Stimulated activated naive CD8-positive, alpha-beta T cell treated with anti-CD3 and anti-CD28 coated beads, Interleukin-15, amount 100 ng/mL, for 72 hours (primary cell): ENCODE measurements at regions not wholly inside any gene's neighbourhood (a gene's known extent, or its start where the extent isn't known, plus 50 kb on each side); places are given as distances from the start of the nearest gene placed in this dataset.

Experiments
- ATAC-seq: fragments of 150-1000 bp; cut with Tn5 transposase; 2 replicates; pipeline ENCODE4 v1.10.0; 2021; ENCODE audit warnings: mild to moderate bottlenecking, moderate library complexity
- DNase-seq, 2 donors: peaks; one replicate each; pipeline ENCODE4 v3.0.0; 2021 to 2022
- H3K27ac Mint-ChIP-seq, 2 donors: one replicate each; pipeline ENCODE4 v1.8.0; 2022; ENCODE audit warnings: mild to moderate bottlenecking in 2 of 2, mixed read lengths in 2 of 2, moderate library complexity in 2 of 2
- H3K27me3 Mint-ChIP-seq: one replicate; pipeline ENCODE4 v1.8.0; 2022; ENCODE audit warnings: mixed read lengths
- H3K4me1 Mint-ChIP-seq: one replicate; pipeline ENCODE4 v1.8.0; 2022; ENCODE audit warnings: mild to moderate bottlenecking, mixed read lengths
- H3K4me3 Mint-ChIP-seq, 2 donors: one replicate each; pipeline ENCODE4 v1.8.0; 2022; ENCODE audit warnings: mild to moderate bottlenecking in 2 of 2, mixed read lengths in 2 of 2, moderate library complexity in 1 of 2
- H3K9me3 Mint-ChIP-seq, 2 donors: one replicate each; pipeline ENCODE4 v1.8.0; 2022; ENCODE audit warnings: mixed read lengths in 2 of 2

DNA sequence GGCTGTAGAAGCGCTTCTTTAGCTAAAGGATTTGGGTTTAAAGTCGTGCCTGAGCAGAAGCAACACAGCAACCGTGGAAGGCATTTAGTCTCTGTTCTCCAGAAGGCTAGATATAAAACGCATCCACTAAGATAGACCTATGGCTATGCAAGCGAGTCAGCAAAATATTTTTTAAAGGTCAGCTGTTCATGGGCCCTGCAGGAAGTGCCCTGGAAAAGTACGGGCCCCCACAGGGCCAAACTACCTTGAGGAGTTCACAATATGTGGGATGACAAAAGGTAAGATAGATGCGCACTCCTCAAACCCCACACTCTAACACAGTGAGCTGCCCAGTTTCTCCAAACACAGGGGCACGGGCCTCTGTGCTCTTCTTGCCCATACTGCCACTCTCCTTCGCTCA lies 261.6 kb downstream of the VPS13C start:
- H3K4me3 Mint-ChIP-seq = no peak overlapping the region
- ATAC-seq (no peak), DNase-seq (no peak)
- H3K9me3 Mint-ChIP-seq = no peaks in the 10 kb centered on the region
- peaks cover 4% of the 10 kb centered on the region for H3K27me3 Mint-ChIP-seq
- H3K27ac Mint-ChIP-seq = no peak overlapping the region
- H3K4me1 Mint-ChIP-seq = no peaks in the 10 kb centered on the region

DNA sequence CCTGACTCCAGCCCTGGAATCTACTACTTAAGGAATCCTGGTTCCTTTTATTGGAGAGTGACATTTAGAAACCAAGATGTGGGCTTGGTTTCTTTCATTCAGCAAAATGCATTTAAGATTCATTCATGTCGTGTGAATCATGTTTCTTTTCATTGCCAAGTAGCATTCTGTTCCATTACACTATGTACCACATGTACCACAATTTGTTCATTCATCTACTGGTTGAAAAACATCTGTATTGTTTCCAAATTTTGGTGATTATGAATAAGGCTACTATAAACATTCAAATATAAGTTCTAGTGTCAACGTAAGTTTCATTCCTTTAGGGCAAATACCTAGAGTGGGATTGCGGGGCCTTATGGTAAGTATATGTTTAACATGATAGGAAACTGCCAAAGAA lies 264.2 kb downstream of the VPS13C start:
- H3K27me3 Mint-ChIP-seq = peaks cover 16% of the 10 kb centered on the region
- DNase-seq (no peak), ATAC-seq (no peak)
- no peak overlapping the region for H3K27ac Mint-ChIP-seq
- H3K4me1 Mint-ChIP-seq = no peaks in the 10 kb centered on the region
- H3K4me3 Mint-ChIP-seq = no peak overlapping the region
- no peaks in the 10 kb centered on the region for H3K9me3 Mint-ChIP-seq

DNA sequence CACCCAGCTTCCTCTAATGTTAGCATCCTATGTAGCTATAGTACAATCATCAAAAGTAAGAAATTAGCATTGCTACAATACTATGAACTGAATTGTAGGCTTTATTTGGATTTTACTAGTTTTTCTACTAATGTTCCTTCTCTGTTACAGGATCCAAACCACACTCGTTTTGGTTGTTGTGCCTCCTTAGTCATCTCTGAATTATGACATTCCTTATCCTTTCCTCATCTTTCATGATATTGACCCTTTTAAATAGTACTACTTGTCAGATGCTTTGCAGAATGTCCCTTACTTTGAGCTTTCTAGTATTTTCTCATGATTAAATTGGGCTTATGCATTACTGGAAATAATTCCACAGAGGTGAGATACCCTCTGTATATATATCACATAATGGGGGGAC lies 265.4 kb downstream of the VPS13C start:
- no peak for ATAC-seq
- H3K27me3 Mint-ChIP-seq = peaks cover 20% of the 10 kb centered on the region
- no peaks in the 10 kb centered on the region for H3K4me1 Mint-ChIP-seq
- no peak overlapping the region for H3K4me3 Mint-ChIP-seq
- no peak overlapping the region for H3K27ac Mint-ChIP-seq
- H3K9me3 Mint-ChIP-seq = no peaks in the 10 kb centered on the region
- DNase-seq = no peak

DNA sequence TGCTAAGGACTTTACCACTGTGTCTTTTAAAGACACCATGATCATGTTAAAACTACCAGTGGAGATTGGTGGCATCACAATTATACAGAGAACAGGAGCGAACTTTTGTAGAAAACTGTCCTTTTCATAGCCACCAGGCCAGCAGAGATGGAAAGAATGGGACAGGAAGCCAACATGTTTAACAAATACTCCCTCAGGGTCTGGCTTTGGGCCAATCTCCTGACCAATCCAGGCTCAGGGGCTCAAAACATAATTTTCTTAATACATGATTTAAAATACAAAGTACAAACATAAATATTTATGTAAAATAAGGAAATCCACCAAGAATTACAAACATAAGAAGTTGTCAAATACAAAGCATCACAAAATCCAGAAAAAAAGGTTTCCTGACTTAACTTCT lies 266.0 kb downstream of the VPS13C start:
- H3K9me3 Mint-ChIP-seq = no peaks in the 10 kb centered on the region
- no peak for DNase-seq
- no peaks in the 10 kb centered on the region for H3K4me1 Mint-ChIP-seq
- no peak for ATAC-seq
- H3K27me3 Mint-ChIP-seq = peaks cover 20% of the 10 kb centered on the region
- H3K4me3 Mint-ChIP-seq = no peak overlapping the region
- no peak overlapping the region for H3K27ac Mint-ChIP-seq

DNA sequence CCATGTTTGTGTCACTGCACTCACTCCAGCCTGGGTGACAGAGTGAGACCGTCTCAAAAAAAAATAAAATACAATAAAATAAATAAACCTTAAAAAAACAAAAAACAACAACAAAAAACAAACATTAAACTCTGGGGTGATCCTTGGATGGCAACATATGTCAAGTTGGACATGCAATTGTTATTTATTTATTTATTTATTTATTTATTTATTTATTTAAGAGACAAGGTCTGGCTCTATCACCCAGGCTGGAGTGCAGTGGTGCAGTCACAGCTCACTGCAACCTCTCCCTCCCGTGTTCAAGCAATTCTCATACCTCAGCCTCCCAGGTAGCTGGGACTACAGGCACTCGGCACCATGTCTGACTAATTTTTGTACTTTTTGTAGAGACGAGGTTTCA lies 275.5 kb downstream of the VPS13C start:
- H3K9me3 Mint-ChIP-seq = no peaks in the 10 kb centered on the region
- H3K4me3 Mint-ChIP-seq = no peak overlapping the region
- ATAC-seq (no peak), DNase-seq (no peak)
- H3K27me3 Mint-ChIP-seq = peaks cover 27% of the 10 kb centered on the region
- H3K4me1 Mint-ChIP-seq = no peaks in the 10 kb centered on the region
- no peak overlapping the region for H3K27ac Mint-ChIP-seq

DNA sequence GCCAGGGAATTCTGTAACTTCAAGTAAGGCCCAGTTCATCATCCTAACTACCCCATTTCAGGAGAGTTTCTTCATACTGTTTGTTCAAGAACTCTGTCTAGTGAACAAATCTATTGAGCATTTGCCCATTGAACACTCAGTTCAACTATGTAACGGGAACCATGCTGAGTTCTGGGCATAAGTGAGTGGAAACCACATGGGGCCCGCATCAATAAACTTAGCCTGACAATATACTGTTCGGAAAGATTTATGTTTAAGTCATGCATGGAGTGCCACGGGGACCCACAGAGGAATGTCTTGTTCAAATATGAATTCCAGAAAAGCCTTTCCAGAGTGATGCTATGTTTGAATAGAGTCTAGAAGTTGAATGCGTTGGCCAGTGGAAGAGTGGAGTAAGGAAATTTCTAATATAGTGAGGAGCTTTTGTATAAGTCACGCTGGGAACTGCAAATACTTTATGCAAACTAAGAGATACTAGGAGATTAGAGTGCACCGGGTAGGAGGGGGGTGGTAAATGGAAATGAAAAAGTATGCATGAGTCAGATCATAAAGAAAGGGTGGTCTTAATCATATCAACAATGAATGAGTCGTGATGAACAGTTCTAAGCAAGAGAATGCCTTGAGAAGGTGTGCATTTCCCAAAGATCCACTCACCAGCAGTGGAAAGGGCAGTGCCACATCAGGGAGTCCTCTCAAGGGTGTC lies 279.8 kb downstream of the VPS13C start:
- Mint-ChIP-seq H3K9me3 (no peaks in the 10 kb centered on the region), H3K4me3 (no peak overlapping the region), H3K27ac (no peak overlapping the region), H3K4me1 (no peaks in the 10 kb centered on the region), H3K27me3 (peaks cover 49% of the 10 kb centered on the region)
- DNase-seq (no peak), ATAC-seq (no peak)

DNA sequence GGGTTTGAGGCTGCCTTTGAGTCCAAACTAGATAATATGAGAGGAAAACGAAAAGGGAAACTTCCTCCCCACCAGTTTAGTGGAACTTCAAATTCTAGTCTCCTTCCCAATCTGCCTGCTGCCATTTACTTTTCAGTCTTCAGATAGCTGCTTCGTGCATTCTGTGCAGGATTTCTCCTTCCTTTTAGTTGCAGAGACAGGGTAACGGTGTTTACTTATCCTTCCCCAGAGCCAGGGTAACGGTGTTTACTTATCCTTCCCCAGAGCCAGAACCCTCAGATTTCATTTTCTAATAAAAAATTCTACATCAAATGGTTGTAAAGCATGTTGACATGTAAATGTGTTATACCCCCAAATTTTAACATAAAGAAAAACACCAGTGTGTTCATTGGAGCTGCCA lies 282.6 kb downstream of the VPS13C start:
- no peaks in the 10 kb centered on the region for H3K4me1 Mint-ChIP-seq
- DNase-seq (no peak), ATAC-seq (no peak)
- peaks cover 0 to 5% of the 10 kb centered on the region in 2 donors for H3K9me3 Mint-ChIP-seq
- H3K27ac Mint-ChIP-seq = no peak overlapping the region
- no peak overlapping the region for H3K4me3 Mint-ChIP-seq
- H3K27me3 Mint-ChIP-seq = peaks cover 49% of the 10 kb centered on the region

DNA sequence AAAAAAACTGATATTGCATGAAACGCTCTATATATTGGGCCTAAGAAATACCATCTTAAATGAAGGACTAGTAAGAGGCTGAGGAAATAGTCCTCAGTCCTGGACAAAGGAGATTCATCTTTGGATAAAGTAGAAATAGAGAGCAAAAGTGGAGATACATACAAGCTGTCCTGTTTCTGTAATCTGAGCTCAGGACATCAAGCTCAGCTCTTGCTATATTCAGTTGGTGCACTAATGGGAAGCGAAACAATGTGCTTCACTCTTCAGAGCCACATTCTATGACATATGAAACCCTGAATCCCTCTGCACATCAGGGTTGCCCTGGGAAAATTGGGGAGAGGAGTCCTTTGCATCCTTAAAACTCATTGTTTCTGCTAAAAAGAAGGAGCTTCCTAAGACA lies 290.7 kb downstream of the VPS13C start:
- Mint-ChIP-seq H3K9me3 (peaks cover 10 to 20% of the 10 kb centered on the region in 2 donors), H3K4me1 (no peaks in the 10 kb centered on the region), H3K27ac (no peak overlapping the region), H3K27me3 (peaks cover 11% of the 10 kb centered on the region), H3K4me3 (no peak overlapping the region)
- ATAC-seq (no peak), DNase-seq (no peak)

DNA sequence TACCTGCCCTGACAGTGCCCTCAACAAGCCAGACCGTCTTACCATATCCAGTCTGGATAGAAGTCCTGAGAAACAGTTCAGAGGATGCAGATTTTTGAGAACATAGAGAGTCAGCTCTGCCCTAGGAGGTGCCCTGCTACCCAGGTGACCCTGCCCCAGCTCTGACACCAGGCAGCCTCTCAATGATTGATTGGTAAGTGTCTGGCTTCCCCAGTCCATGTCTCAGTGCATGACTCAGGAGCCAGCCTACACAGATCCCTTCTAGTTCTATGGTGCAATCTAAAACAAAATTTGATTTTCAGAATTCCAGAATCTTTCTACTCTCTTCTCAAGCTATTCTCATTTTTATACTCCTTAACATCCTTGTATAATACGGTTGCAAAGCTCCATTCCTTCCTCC lies 292.1 kb downstream of the VPS13C start:
- Mint-ChIP-seq H3K9me3 (peaks cover 7 to 20% of the 10 kb centered on the region in 2 donors), H3K4me1 (no peaks in the 10 kb centered on the region), H3K27ac (no peak overlapping the region), H3K27me3 (peaks cover 19% of the 10 kb centered on the region), H3K4me3 (no peak overlapping the region)
- DNase-seq = no peak
- no peak for ATAC-seq

DNA sequence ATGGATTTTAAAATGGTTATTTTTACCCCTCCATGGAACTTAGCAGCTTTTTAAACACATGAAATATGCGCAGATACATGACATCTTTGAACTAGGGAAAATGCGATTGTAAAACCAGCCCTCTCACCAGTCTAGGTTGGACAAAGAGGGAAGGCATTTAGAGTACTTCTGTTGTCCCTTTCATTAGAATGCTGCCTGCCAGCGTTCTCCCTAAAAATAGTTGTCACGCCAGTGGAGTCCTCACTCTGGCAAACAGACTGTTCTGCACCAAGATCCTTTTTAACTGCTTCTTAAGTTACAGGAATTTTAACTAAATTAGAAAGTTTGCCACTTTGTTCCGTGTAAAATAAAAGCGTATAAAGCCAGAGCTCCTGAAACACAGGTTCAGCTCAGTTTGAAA lies 295.3 kb downstream of the VPS13C start:
- H3K27ac Mint-ChIP-seq = no peak overlapping the region
- ATAC-seq (no peak), DNase-seq (no peak)
- no peaks in the 10 kb centered on the region for H3K4me1 Mint-ChIP-seq
- no peaks in the 10 kb centered on the region for H3K9me3 Mint-ChIP-seq
- peaks cover 32% of the 10 kb centered on the region for H3K27me3 Mint-ChIP-seq
- H3K4me3 Mint-ChIP-seq = no peak overlapping the region

DNA sequence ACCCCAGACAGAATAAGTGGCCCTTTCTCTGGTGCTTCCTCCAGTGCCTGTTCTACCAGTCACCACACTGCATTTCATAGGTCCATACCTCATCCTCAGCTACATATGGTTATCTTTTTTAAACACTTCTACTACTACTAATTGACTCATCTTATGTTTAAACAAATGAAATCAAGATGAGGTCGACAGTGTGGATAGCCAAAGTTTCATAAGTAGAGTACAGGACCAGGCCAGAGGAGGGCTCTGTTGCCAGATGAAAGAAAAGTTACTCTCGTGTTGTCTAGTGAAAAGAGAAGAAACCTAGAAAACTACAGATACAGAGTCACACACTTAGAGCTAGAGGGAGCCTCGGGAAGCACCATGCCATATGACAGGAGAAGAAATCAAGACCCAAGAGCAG lies 296.1 kb downstream of the VPS13C start:
- DNase-seq = no peak
- no peak for ATAC-seq
- Mint-ChIP-seq H3K4me3 (no peak overlapping the region), H3K27me3 (peaks cover 41% of the 10 kb centered on the region), H3K27ac (no peak overlapping the region), H3K9me3 (no peaks in the 10 kb centered on the region), H3K4me1 (no peaks in the 10 kb centered on the region)

DNA sequence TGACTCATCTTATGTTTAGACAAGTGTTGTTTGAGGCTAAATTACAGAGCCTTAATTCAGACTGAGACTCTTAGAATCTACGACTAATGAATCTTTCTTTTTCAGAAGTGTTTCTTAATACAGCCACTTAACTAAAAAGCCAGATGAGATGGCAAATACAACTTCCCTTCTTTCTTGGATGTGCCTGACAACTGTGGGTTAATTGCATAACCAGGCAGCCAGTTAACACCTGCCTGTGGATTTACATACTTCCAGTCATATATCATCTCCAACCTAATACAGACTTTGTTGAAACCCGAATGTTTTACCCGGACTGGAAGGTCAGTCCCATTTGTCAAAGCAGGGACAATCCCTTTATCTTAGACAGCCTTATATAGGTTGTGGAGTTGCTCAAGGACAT lies 297.6 kb downstream of the VPS13C start:
- H3K27ac Mint-ChIP-seq = no peak overlapping the region
- H3K9me3 Mint-ChIP-seq = no peaks in the 10 kb centered on the region
- DNase-seq (no peak), ATAC-seq (no peak)
- no peaks in the 10 kb centered on the region for H3K4me1 Mint-ChIP-seq
- H3K27me3 Mint-ChIP-seq = peaks cover 42% of the 10 kb centered on the region
- no peak overlapping the region for H3K4me3 Mint-ChIP-seq

DNA sequence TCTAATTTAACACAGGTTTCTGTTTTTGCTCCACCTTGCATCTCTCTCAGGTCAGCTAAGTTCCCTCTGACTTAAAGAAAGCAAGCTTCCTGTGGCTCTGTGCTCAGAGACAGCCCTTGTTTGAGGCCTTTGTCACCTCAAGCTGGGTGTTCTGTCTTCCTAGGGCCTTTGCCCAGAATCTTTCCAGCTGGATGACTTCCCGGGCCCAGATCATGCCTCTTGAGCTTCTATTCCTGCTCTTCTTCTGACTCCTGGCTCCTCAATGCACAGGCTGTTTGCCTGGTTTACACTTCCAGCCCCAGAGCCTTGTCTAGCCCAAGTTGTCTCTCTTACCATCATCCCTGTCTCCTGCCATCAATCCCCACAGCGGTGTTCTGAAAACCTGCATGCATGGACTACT lies 300.6 kb downstream of the VPS13C start:
- Mint-ChIP-seq H3K9me3 (no peaks in the 10 kb centered on the region), H3K4me1 (no peaks in the 10 kb centered on the region), H3K27me3 (peaks cover 31% of the 10 kb centered on the region), H3K27ac (no peak overlapping the region), H3K4me3 (no peak overlapping the region)
- ATAC-seq (no peak), DNase-seq (no peak)

DNA sequence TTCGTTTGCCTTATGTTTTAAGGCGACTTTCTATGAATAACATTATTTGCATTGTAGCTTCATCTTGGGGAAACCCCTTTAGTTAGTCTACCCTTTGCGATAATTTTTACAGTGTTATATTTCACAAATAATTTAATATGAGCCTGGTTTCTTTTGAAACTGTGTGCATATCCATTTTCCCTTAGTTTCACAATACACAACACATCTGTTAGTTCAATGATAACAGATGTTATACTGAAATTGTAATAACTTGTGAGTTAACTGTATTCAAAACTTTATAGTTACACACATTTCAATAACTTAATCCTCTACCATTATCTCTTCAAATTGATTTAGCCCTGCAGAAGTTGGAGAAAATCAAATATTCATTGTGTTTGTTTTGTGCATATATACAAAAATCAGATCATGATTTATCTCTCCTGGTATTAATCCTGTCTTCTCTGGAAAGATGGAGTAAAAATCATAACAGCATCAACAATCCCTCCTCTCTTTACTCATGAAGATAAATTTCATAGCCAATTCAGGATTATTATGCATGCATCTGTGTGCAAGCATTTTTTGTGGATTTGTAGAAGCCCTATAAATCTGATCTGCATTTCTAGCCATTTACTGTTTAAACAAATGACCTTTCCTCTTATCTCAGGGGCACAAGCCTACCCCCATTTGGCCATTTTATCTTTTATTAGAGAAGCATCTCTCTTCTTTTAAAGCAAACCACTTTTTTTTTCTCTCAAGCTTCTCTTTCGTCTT lies 304.0 kb downstream of the VPS13C start:
- DNase-seq (no peak), ATAC-seq (no peak)
- no peaks in the 10 kb centered on the region for H3K9me3 Mint-ChIP-seq
- H3K27ac Mint-ChIP-seq = no peak overlapping the region
- H3K4me1 Mint-ChIP-seq = no peaks in the 10 kb centered on the region
- peaks cover 21% of the 10 kb centered on the region for H3K27me3 Mint-ChIP-seq
- H3K4me3 Mint-ChIP-seq = no peak overlapping the region

DNA sequence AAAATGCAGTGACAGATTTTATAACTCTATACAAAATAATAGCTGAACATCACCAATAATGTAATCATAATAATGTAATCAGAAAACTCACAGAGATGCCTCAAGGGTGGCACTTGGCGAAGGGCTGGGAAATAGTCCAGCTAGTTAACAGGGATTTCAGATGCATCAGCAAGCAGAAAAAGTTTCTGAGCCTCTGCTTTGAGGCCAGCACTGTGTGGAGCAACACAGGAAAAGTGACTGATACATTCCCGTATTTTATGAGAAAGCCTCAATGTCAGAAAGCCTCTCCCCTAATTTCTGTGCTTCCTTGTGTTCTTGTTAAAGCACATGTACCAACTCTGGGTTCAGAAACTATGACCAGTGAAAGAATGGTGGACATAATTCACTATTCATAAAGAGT lies 304.8 kb downstream of the VPS13C start:
- H3K4me3 Mint-ChIP-seq = no peak overlapping the region
- H3K4me1 Mint-ChIP-seq = no peaks in the 10 kb centered on the region
- no peaks in the 10 kb centered on the region for H3K9me3 Mint-ChIP-seq
- DNase-seq = no peak
- ATAC-seq = no peak
- H3K27ac Mint-ChIP-seq = no peak overlapping the region
- peaks cover 13% of the 10 kb centered on the region for H3K27me3 Mint-ChIP-seq

DNA sequence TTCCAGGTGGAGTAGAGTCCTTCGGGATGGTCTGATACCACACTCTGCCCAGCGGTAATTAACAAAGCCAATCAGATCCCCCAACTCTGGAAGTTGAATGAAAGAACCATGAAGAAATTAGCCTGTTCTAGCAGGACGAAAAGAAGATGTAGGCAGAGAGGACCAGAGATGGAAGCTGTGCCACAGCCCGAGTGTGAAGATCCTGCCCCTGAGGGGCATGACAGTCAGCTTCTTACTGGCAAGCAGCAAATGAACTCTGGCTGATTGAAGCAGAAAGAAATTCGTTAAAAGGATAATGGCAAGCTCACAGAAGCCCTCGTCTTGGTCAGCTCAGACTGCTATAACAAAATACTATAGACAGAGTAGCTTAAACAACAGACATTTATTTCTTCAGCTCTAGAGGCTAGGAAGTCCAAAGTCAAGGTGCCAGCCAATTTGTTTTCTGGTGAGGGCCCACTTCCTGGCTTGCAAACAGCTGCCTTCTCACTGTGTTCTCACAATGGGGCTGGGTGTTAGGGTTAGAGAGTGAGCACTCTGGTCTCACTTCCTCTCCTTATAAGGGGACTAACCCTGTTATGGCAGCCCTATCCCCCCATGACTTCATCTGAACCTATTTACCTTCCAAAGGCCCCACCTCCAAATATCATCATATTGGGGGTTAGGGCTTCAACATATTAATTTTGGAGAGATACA lies 307.1 kb downstream of the VPS13C start:
- no peak for ATAC-seq

More for the DNA sequence above, 307.1 kb downstream of the VPS13C start:
- Mint-ChIP-seq H3K27ac (no peak overlapping the region), H3K4me1 (no peaks in the 10 kb centered on the region), H3K4me3 (no peak overlapping the region), H3K9me3 (no peaks in the 10 kb centered on the region), H3K27me3 (no peaks in the 10 kb centered on the region)
- no peak for DNase-seq
